DLD1 (cell line): ENCODE measurements at regions not wholly inside any gene's neighbourhood (a gene's known extent, or its start where the extent isn't known, plus 50 kb on each side); places are given as distances from the start of the nearest gene placed in this dataset.

ENCODE experiments used
- in situ Hi-C: cut with HindIII; loops from 2 replicates; pipeline ENCODE4 v1.10.0; 2017; ENCODE audit warnings: low sequenced_read_pairs

DNA sequence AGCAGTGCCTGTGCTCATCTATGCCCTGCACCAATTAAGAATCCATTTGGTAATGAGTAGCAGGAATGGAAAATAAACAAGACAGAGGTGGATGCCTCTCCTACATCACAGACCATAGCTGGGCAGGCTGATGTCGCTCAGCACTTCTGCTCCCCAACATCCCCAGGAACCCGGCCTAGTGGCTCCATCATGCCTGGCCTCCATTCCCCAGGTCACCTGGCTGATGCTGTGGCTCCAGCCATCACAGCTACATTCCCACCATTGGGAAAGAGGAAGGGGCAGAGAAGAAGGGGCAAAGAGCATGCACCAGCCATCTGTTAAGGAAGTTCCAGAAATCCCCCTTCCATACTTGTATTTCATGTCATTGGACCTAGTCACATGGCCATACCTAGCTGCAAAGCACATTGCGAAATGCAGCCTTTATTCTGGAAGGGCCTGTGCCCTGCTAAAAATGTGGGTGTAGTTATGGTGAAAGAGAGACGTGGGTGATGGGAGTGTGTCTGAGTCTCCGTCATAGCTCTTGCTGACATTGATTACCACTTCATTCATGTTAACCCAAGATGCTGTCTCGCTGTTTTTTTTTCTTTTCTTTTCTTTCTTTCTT lies 86.1 kb upstream of the ADAMTS2 start:
- in situ Hi-C loops: no loop called here

- in situ Hi-C loops: no loop called here
These were observed 85.2 kb upstream of the ADAMTS2 start for GRCh38 chr5:179430193-179431175.

- in situ Hi-C loops: no loop called here
These were observed 82.4 kb upstream of the ADAMTS2 start for GRCh38 chr5:179427676-179428056.

DNA sequence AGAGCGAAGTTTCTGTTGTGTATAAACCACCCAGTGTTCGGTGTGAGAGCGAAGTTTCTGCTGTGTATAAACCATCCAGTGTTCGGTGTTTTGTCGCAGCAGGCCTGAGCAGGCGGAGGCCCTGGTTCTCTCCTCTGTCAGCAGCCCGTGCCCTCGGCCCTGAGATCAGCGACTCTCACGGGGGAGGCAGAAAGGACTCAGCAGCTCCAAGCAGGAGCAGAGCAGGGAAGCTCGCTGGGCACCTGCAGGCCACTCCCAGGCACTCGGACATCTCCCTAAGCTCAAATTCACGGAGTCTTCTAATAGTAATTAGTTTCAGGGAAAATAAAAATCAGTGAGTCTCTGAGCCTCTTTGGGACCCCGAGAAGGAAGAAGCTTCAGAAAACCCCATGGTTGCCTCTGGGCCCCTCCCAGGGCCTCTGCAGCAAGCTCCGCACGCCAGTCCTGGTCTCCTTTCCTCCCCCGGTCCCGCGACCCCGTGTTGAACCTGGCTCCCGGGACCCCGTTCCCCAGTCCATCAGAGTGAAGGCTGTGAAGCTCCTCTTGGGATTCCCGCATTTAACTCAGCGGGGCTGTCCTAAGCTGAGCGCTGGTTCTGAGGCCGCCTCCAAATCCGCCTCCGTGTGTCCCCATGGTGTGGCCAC lies 81.9 kb upstream of the ADAMTS2 start:
- in situ Hi-C loops: no loop called here

DNA sequence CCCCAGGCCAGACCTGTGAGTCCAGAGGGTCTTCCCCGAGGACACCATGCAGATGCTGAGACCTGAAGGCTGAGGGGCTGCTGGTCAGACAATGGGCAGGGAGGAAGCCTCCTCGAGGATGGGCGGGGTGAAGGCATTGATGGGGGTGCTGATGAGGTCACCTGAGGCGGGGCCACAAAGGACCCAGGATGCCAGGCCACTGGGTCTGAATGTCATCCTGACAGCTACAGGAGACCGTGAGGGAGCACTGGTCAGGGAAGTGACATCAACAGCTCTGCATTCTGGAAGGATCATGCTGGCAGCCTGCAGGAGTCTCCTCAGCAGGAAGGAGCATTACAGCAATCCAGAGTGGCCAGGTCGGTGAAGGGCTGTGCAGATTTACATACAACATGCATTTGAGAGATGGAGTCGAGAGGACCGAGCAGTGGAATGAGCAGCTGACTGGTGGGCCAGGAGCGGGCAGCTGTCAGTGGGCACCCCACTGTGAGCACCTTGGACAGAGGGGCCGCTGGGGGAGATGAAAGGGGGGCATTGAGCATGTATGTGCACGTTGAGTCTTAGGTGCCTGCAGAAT lies 77.7 kb upstream of the ADAMTS2 start:
- in situ Hi-C loops: no loop called here

DNA sequence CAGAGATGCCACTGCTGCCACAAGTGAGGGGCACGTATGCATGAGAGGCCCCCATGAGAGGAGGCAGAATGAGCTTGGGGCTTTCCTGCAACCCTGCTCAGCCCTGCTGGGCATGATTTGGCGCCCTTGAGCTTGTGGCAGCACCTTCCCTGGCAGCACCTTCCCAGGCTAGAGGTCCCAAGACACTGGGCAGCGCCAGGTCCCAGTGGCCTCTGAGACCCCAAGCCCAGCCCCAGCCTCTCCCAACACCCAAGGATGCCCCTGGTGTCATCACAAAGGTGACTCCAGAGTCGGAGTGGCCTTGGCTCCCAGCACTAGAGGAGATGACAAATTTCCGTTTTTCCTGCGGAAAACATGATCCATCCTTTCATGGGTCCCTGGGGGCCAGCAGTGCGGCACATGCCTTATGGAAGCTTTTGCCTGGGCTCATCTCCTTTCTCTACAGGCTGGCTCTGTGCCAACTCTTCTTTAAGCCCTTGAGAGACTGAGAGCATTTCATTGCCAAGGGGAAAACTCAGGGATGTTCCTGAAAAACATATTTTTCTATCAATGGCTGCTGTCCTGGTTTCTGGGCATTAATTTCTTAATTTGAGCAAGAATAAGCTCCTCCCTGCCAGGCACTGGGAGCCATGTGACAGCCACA lies 77.1 kb upstream of the ADAMTS2 start:
- in situ Hi-C loops: no loop called here

DNA sequence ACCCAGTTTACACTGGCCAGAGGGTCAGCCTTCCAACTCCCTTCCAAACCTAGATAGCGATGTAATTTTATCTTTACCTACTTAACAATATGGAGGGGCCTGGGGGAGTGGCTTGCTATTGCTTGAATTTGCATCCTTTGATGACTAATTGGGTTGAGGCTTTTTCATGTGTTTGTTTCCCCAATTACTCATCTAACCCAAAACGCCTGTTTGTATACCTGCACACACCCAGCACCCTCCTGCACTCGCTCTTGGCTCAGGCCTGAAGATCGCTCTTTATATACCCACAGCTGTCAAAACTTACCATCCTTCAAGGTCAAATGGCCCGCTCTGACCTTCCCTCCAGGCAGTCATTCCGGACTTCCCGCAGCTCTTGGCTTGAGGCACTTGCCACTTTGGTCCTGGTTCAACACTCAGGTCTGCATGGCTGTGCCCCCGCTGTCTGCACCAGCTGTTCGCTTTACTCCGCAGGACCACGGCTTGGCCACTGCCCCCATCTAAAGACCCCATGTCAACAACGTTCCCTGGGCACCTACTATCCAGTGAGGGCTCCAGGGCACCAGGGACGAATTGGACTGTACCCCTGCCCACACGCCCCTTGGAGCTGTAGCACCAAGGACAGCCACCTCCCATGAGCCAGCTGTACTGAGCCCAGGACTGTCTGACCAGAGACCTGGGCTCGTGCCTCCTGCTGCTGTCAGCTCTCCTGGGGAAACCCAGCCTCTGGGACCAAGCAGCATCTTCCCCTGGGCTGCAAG lies 76.1 kb upstream of the ADAMTS2 start:
- in situ Hi-C loops: no loop called here

- in situ Hi-C loops: no loop called here
These were observed 75.2 kb upstream of the ADAMTS2 start for GRCh38 chr5:179420476-179420875.

GRCh38 chr5:179418972-179419371 lies 73.7 kb upstream of the ADAMTS2 start:
- in situ Hi-C loops: no loop called here

DNA sequence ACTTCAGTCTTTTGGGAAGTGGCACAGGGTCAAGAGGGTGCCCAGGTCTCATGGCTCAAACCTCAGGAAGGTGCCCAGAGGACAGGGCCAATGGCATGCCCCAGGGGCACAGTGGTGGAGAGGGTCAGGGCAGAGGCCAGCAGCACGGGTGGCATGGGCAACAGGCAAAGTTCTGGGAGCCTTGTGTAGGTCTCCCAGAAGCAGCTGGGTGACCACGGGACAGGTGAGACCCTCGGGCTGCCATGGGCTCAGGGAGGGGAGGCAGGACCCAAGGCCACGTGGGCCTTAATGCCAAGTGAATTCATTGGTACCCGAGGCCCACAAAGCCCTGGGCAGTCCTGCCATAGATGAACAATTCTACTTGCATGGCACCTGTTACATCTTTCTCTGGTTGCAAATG lies 72.4 kb upstream of the ADAMTS2 start:
- in situ Hi-C loops: no loop called here

DNA sequence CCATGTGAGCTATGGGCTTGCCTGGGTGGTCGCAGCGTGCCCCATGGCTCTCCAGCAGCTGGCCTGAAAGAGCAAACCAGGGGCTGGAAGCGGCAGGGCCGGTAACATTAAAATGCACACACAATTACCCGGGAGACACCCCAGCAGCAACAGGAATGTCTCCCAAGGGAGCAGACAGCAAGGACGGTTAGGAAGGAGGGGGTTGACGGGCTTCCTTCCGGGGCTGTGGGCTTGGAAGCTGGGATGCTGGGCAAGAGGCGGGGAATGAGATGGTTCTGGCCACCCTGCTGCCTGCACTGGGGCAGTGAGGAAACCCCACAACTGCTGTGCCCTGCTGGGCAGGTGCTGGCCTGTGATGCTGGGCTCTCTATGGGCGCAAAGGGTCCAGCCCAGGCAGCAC lies 71.8 kb upstream of the ADAMTS2 start:
- in situ Hi-C loops: no loop called here

- in situ Hi-C loops: no loop called here
These were observed 71.0 kb upstream of the ADAMTS2 start for GRCh38 chr5:179416114-179416822.

DNA sequence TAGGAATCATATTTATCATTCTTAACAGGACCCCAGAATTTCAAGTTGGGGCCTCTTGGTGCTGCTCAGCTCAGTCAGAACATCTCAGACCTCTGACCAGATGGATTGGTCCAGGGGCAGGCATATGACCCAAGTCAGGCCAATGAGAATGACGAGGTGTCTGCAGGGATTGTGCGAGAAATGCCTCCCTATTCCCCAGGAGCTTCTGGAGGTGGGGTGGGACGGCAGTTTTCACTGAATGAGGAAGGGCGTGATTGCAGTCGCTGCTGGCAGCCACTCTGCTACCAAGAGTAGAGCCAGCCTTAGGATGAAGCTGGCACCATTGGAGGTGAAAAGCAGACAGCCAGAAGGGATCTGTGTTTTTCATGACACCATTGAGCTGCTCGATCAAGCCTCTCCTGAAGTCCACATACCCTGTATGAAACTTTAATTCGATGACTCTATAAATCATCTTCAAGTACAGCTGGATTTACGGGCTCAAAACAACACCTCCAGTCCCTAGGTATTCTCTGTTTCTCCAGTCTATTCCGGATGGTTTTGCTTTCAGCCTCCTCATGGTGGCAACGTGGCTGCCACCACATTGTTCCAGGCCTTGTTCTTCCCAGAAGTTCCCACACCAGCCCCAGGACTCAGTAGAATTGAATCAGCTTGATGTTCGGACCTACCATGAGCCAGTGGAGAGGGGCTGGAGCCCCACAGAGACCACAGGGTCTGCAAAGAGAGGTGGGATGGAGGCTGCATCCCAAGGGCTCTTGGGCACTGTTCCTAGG lies 70.2 kb upstream of the ADAMTS2 start:
- in situ Hi-C loops: no loop called here

DNA sequence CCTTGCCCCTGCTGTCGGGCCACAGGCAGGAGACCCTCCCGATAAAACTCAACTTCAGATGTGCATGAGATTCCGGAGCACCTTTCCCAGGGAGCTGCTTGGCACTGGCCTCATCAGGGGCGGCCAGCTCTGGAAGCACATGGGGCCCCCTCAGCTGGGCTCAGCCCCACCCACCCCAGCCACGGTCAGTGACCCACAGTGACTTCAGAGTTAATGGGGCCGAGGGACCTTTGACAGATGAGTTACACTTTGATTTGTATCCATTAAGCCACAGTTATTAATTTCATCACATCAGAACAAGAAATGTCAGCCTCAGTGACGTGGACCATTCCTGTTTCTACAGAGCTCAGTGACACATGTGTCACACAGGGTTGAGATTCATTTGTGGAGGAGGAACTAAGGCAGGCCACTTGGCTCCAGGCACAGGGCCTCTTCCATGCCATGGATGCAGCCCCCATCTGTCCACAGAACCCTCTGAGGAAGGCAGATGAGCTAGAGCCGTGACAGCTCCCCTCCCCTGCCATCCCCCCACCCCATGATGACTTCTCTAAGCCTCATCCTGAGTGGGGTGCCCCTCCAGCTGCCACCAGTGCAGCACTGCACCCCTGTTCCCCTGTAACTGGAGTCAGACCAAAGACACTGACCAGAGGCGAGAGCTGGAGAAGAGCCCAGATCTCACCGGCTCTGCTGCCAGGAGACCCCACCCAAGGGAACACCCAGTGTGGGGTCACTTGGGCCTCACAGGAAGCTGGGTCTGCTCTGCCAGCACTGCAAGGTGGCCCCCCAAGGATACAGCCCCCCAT lies 69.4 kb upstream of the ADAMTS2 start:
- in situ Hi-C loops: no loop called here

GRCh38 chr5:179413711-179414458 lies 68.6 kb upstream of the ADAMTS2 start:
- in situ Hi-C loops: no loop called here

- in situ Hi-C loops: no loop called here
These were observed 67.9 kb upstream of the ADAMTS2 start for GRCh38 chr5:179413086-179413690.
